Posterior cingulate gyrus (tissue), 11 donors: ENCODE measurements at regions not wholly inside any gene's neighbourhood (a gene's known extent, or its start where the extent isn't known, plus 50 kb on each side); places are given as distances from the start of the nearest gene placed in this dataset.

Experiments used
- DNase-seq, 10 donors: peaks; one replicate each; pipeline versions ENCODE4 v3.0.0 to v3.0.0-alpha.2; 2020 to 2021; ENCODE audit warnings: mixed read lengths in 3 of 10
- intact Hi-C: fragments of 100-400 bp; cut with DNase I; formaldehyde crosslinking; loops from one replicate; pipeline ENCODE4 v1.15.1; 2023

GRCh38 chr18:67710639-67711038, 194.1 kb upstream of the DSEL start:
- no peak for DNase-seq
- intact Hi-C loops = no loop called here

GRCh38 chr18:67705748-67706147, 189.2 kb upstream of the DSEL start:
- intact Hi-C loops = no loop called here

GRCh38 chr18:67695684-67696083, 179.2 kb upstream of the DSEL start:
- no peak for DNase-seq

More at GRCh38 chr18:67705748-67706147, 189.2 kb upstream of the DSEL start:
- DNase-seq = no peak

GRCh38 chr18:67694787-67695186, 178.3 kb upstream of the DSEL start:
- no peak for DNase-seq

More at GRCh38 chr18:67695684-67696083, 179.2 kb upstream of the DSEL start:
- intact Hi-C loops = no loop called here

GRCh38 chr18:67692811-67693210, 176.3 kb upstream of the DSEL start:
- DNase-seq = no peak
- intact Hi-C loops = no loop called here

More at GRCh38 chr18:67694787-67695186, 178.3 kb upstream of the DSEL start:
- intact Hi-C loops = no loop called here

GRCh38 chr18:67682516-67682915, 166.0 kb upstream of the DSEL start:
- intact Hi-C loops = no loop called here
- DNase-seq = no peak

GRCh38 chr18:67677489-67677888, 161.0 kb upstream of the DSEL start:
- intact Hi-C loops = no loop called here
- DNase-seq = no peak

GRCh38 chr18:67672716-67673115, 156.2 kb upstream of the DSEL start:
- intact Hi-C loops = no loop called here
- peak in 1 of 10 donors; percentile 55 for DNase-seq

- no peak for DNase-seq
- intact Hi-C loops = no loop called here
These were observed 155.6 kb upstream of the DSEL start for GRCh38 chr18:67672155-67672554.

- intact Hi-C loops = no loop called here
- no peak for DNase-seq
These were observed 153.6 kb upstream of the DSEL start for GRCh38 chr18:67670024-67670543.

GRCh38 chr18:67665266-67665665, 148.7 kb upstream of the DSEL start:
- intact Hi-C loops = no loop called here
- no peak for DNase-seq

- DNase-seq = no peak
- intact Hi-C loops = no loop called here
These were observed 146.5 kb upstream of the DSEL start for GRCh38 chr18:67662996-67663395.

- DNase-seq = no peak
- intact Hi-C loops = no loop called here
These were observed 145.0 kb upstream of the DSEL start for GRCh38 chr18:67661555-67661954.

GRCh38 chr18:67654101-67654500, 137.6 kb upstream of the DSEL start:
- DNase-seq = no peak
- intact Hi-C loops = no loop called here

- no peak for DNase-seq
- intact Hi-C loops = no loop called here
These were observed 135.8 kb upstream of the DSEL start for GRCh38 chr18:67652288-67652687.

- intact Hi-C loops = no loop called here
- DNase-seq = no peak
These were observed 134.9 kb upstream of the DSEL start for GRCh38 chr18:67651438-67651837.

GRCh38 chr18:67650686-67651385, 134.3 kb upstream of the DSEL start:
- intact Hi-C loops = no loop called here
- no peak for DNase-seq

- DNase-seq = no peak
- intact Hi-C loops = no loop called here
These were observed 130.4 kb upstream of the DSEL start for GRCh38 chr18:67646890-67647289.

- no peak for DNase-seq
- intact Hi-C loops = no loop called here
These were observed 127.7 kb upstream of the DSEL start for GRCh38 chr18:67644226-67644625.

GRCh38 chr18:67639872-67640271, 123.4 kb upstream of the DSEL start:
- DNase-seq = no peak
- intact Hi-C loops = no loop called here

- DNase-seq = peak in 1 of 10 donors; percentile 60
- intact Hi-C loops = no loop called here
These were observed 120.3 kb upstream of the DSEL start for GRCh38 chr18:67636597-67637385.
